HFF-Myc (cell line): ENCODE measurements at regions not wholly inside any gene's neighbourhood (a gene's known extent, or its start where the extent isn't known, plus 50 kb on each side); places are given as distances from the start of the nearest gene placed in this dataset.

Experiments
- DNase-seq: peaks from one replicate; pipeline ENCODE4 v3.0.0-alpha.2; 2011; ENCODE audit warnings: low read depth; ENCODE audit errors: extremely low read depth
- H3K4me3 ChIP-seq: replicated peaks from 2 replicates; pipeline ENCODE4 v1.5.1; 2011; ENCODE audit warnings: low read depth, mild to moderate bottlenecking, control low read depth, low read length
- CTCF ChIP-seq: IDR thresholded peaks from 2 replicates; pipeline ENCODE4 v1.5.1; 2012; ENCODE audit warnings: mild to moderate bottlenecking, low read depth, low read length, control low read depth; ENCODE audit errors: missing control alignments

GRCh38 chr16:72658888-72659717 is 388.8 kb downstream of the ZFHX3 start:
- no peak for DNase-seq

GRCh38 chr16:72657791-72658190 is 390.1 kb downstream of the ZFHX3 start:
- no peak overlapping the region for H3K4me3 ChIP-seq
- no peak for DNase-seq
- TF ChIP-seq CTCF = no peak

More at GRCh38 chr16:72658888-72659717, 388.8 kb downstream of the ZFHX3 start:
- no peak for TF ChIP-seq CTCF
- no peak overlapping the region for H3K4me3 ChIP-seq

- no peak for TF ChIP-seq CTCF
- H3K4me3 ChIP-seq = no peak overlapping the region
- DNase-seq = no peak
Observed at GRCh38 chr16:72657164-72657563, 390.8 kb downstream of the ZFHX3 start.

- no peak for DNase-seq
- H3K4me3 ChIP-seq = no peak overlapping the region
- TF ChIP-seq CTCF = no peak
Observed at GRCh38 chr16:72654535-72654934, 393.4 kb downstream of the ZFHX3 start.

- TF ChIP-seq CTCF = no peak
- DNase-seq = no peak
- no peak overlapping the region for H3K4me3 ChIP-seq
Observed at GRCh38 chr16:72649254-72649944, 398.5 kb downstream of the ZFHX3 start.

- no peak for DNase-seq
- no peak overlapping the region for H3K4me3 ChIP-seq
- TF ChIP-seq CTCF = no peak
Observed at GRCh38 chr16:72646615-72647014, 401.3 kb downstream of the ZFHX3 start.
